IPS-NIHi11 (cell line): ENCODE measurements at regions not wholly inside any gene's neighbourhood (a gene's known extent, or its start where the extent isn't known, plus 50 kb on each side); places are given as distances from the start of the nearest gene placed in this dataset.

Experiments used
- DNase-seq: peaks from one replicate; pipeline ENCODE4 v3.0.0; 2012; ENCODE audit warnings: mixed read lengths, low spot score

GRCh38 chr1:213643360-213643759, 344.4 kb upstream of the PROX1 start:
- DNase-seq = no peak

- no peak for DNase-seq
Observed at GRCh38 chr1:213647864-213648650, 339.7 kb upstream of the PROX1 start.

GRCh38 chr1:213649373-213649772, 338.4 kb upstream of the PROX1 start:
- DNase-seq = no peak

- no peak for DNase-seq
Observed at GRCh38 chr1:213650603-213651002, 337.2 kb upstream of the PROX1 start.

- DNase-seq = no peak
Observed at GRCh38 chr1:213651077-213651476, 336.7 kb upstream of the PROX1 start.

GRCh38 chr1:213652109-213652508, 335.7 kb upstream of the PROX1 start:
- DNase-seq = no peak

GRCh38 chr1:213656039-213656438, 331.7 kb upstream of the PROX1 start:
- no peak for DNase-seq

- no peak for DNase-seq
Observed at GRCh38 chr1:213656503-213656902, 331.3 kb upstream of the PROX1 start.

- no peak for DNase-seq
Observed at GRCh38 chr1:213657013-213657412, 330.8 kb upstream of the PROX1 start.

- DNase-seq = no peak
Observed at GRCh38 chr1:213657879-213658278, 329.9 kb upstream of the PROX1 start.

- no peak for DNase-seq
Observed at GRCh38 chr1:213658457-213658856, 329.3 kb upstream of the PROX1 start.

GRCh38 chr1:213659580-213660547, 327.9 kb upstream of the PROX1 start:
- no peak for DNase-seq

GRCh38 chr1:213661302-213661701, 326.5 kb upstream of the PROX1 start:
- DNase-seq = no peak

GRCh38 chr1:213666113-213666512, 321.7 kb upstream of the PROX1 start:
- DNase-seq = no peak

- no peak for DNase-seq
Observed at GRCh38 chr1:213666922-213667321, 320.9 kb upstream of the PROX1 start.

GRCh38 chr1:213669512-213669911, 318.3 kb upstream of the PROX1 start:
- DNase-seq = no peak

GRCh38 chr1:213669964-213670691, 317.6 kb upstream of the PROX1 start:
- DNase-seq = peak; percentile 67

- DNase-seq = no peak
Observed at GRCh38 chr1:213670692-213671023, 317.1 kb upstream of the PROX1 start.

- no peak for DNase-seq
Observed at GRCh38 chr1:213675043-213675442, 312.7 kb upstream of the PROX1 start.

GRCh38 chr1:213676736-213677135, 311.0 kb upstream of the PROX1 start:
- DNase-seq = no peak

- no peak for DNase-seq
Observed at GRCh38 chr1:213678348-213678747, 309.4 kb upstream of the PROX1 start.

GRCh38 chr1:213678753-213679152, 309.0 kb upstream of the PROX1 start:
- DNase-seq = no peak

GRCh38 chr1:213679153-213679552, 308.6 kb upstream of the PROX1 start:
- no peak for DNase-seq
